Mesothelial cell of epicardium (in vitro differentiated cells): ENCODE measurements at regions not wholly inside any gene's neighbourhood (a gene's known extent, or its start where the extent isn't known, plus 50 kb on each side); places are given as distances from the start of the nearest gene placed in this dataset.

ENCODE experiments used
- DNase-seq, 2 experiments: peaks; one replicate each; pipeline ENCODE4 v3.0.0; 2021; ENCODE audit warnings: low spot score in 2 of 2; ENCODE audit not compliant: unreplicated experiment in 2 of 2
- H3K27ac Mint-ChIP-seq: 2 replicates; pipeline ENCODE4 v1.8.0; 2021; ENCODE audit warnings: mixed read lengths
- H3K27me3 Mint-ChIP-seq: 2 replicates; pipeline ENCODE4 v1.8.0; 2021; ENCODE audit warnings: low read depth, mixed read lengths
- H3K36me3 Mint-ChIP-seq: 2 replicates; pipeline ENCODE4 v1.8.0; 2021; ENCODE audit warnings: mixed read lengths
- H3K4me1 Mint-ChIP-seq: 2 replicates; pipeline ENCODE4 v1.8.0; 2021; ENCODE audit warnings: mixed read lengths
- H3K4me3 Mint-ChIP-seq: 2 replicates; pipeline ENCODE4 v1.8.0; 2021; ENCODE audit warnings: mild to moderate bottlenecking, moderate library complexity, mixed read lengths
- H3K9me3 Mint-ChIP-seq: 2 replicates; pipeline ENCODE4 v1.8.0; 2021; ENCODE audit warnings: mixed read lengths
- CTCF ChIP-seq: fragments of 200-600 bp; sonication (generic); IDR thresholded peaks from one replicate; pipeline ENCODE4 v1.5.0; 2021; ENCODE audit warnings: antibody characterized with exemption; ENCODE audit not compliant: unreplicated experiment

GRCh38 chr4:12723849-12724447 lies 760.2 kb downstream of the RAB28 start:
- no peak for DNase-seq
- peak overlapping the region; percentile 26 for H3K4me3 Mint-ChIP-seq
- H3K27me3 Mint-ChIP-seq = peaks cover 13% of the 10 kb centered on the region
- no peak for TF ChIP-seq CTCF
- H3K36me3 Mint-ChIP-seq = no peaks in the 10 kb centered on the region
- H3K27ac Mint-ChIP-seq = no peak overlapping the region
- H3K9me3 Mint-ChIP-seq = no peaks in the 10 kb centered on the region
- H3K4me1 Mint-ChIP-seq = peaks cover 7% of the 10 kb centered on the region

GRCh38 chr4:12716896-12717295 lies 767.2 kb downstream of the RAB28 start:
- Mint-ChIP-seq H3K27ac (no peak overlapping the region), H3K36me3 (no peaks in the 10 kb centered on the region), H3K4me1 (no peaks in the 10 kb centered on the region), H3K27me3 (peaks cover 2% of the 10 kb centered on the region), H3K4me3 (no peak overlapping the region), H3K9me3 (no peaks in the 10 kb centered on the region)
- no peak for DNase-seq
- no peak for TF ChIP-seq CTCF

GRCh38 chr4:12712648-12713339 lies 771.3 kb downstream of the RAB28 start:
- Mint-ChIP-seq H3K36me3 (no peaks in the 10 kb centered on the region), H3K4me1 (no peaks in the 10 kb centered on the region), H3K27me3 (peaks cover 2% of the 10 kb centered on the region), H3K27ac (no peak overlapping the region), H3K4me3 (no peak overlapping the region), H3K9me3 (no peaks in the 10 kb centered on the region)
- TF ChIP-seq CTCF = no peak
- DNase-seq = no peak

GRCh38 chr4:12707381-12708175 lies 776.6 kb downstream of the RAB28 start:
- no peak for TF ChIP-seq CTCF
- H3K27me3 Mint-ChIP-seq = peaks cover 8% of the 10 kb centered on the region
- H3K9me3 Mint-ChIP-seq = no peaks in the 10 kb centered on the region
- H3K4me1 Mint-ChIP-seq = no peaks in the 10 kb centered on the region
- no peak overlapping the region for H3K27ac Mint-ChIP-seq
- H3K4me3 Mint-ChIP-seq = no peak overlapping the region
- H3K36me3 Mint-ChIP-seq = no peaks in the 10 kb centered on the region
- no peak for DNase-seq

- H3K27me3 Mint-ChIP-seq = peaks cover 18% of the 10 kb centered on the region
- no peaks in the 10 kb centered on the region for H3K4me1 Mint-ChIP-seq
- no peak overlapping the region for H3K27ac Mint-ChIP-seq
- no peak for TF ChIP-seq CTCF
- no peaks in the 10 kb centered on the region for H3K9me3 Mint-ChIP-seq
- no peaks in the 10 kb centered on the region for H3K36me3 Mint-ChIP-seq
- DNase-seq = no peak
- H3K4me3 Mint-ChIP-seq = no peak overlapping the region
Observed at GRCh38 chr4:12703036-12703435, 781.1 kb downstream of the RAB28 start.
